H1 (cell line): ENCODE measurements at regions not wholly inside any gene's neighbourhood (a gene's known extent, or its start where the extent isn't known, plus 50 kb on each side); places are given as distances from the start of the nearest gene placed in this dataset.

Experiments used
- CTCF ChIA-PET: fragments of 300-600 bp; sonication (Branson Sonifier 250); formaldehyde crosslinking; loops from one replicate; lab custom pipeline; 2021; ENCODE audit not compliant: partially characterized antibody; lab: Charles Lee
- POLR2A ChIA-PET: fragments of 300-600 bp; sonication (Branson Sonifier 250); formaldehyde crosslinking; loops from one replicate; lab custom pipeline; 2021; ENCODE audit warnings: inconsistent platforms; ENCODE audit not compliant: partially characterized antibody; lab: Charles Lee
- DNase-seq, 2 experiments: peaks; one replicate each; pipeline versions ENCODE4 v3.0.0 to v3.0.0-alpha.2; 2010 to 2022; ENCODE audit warnings: low spot score in 2 of 2, low read depth in 1 of 2, mixed read lengths in 1 of 2
- FAIRE-seq: peaks from 2 replicates; lab custom pipeline; 2011; peaks lifted over from hg19 to GRCh38; lab: Jason Lieb, UNC
- H2AFZ ChIP-seq: 2 replicates; pipeline ENCODE4 v1.8.1; 2012; ENCODE audit warnings: low read length, inconsistent platforms
- H2AK5ac ChIP-seq: 2 replicates; pipeline ENCODE4 v1.6.1; 2013; ENCODE audit warnings: low read depth, low read length
- H2BK120ac ChIP-seq: replicated peaks from 2 replicates; pipeline ENCODE3; 2013; ENCODE audit warnings: low read depth, low read length, inconsistent platforms
- H2BK12ac ChIP-seq: 2 replicates; pipeline ENCODE4 v1.6.1; 2013; ENCODE audit warnings: low read depth, low read length
- H2BK15ac ChIP-seq: 2 replicates; pipeline ENCODE4 v1.6.1; 2013; ENCODE audit warnings: low read length
- H2BK20ac ChIP-seq: 2 replicates; pipeline ENCODE4 v1.6.1; 2013; ENCODE audit warnings: low read length
- H2BK5ac ChIP-seq: 2 replicates; pipeline ENCODE4 v1.6.1; 2013; ENCODE audit warnings: low read depth, low read length
- H3K14ac ChIP-seq: 2 replicates; pipeline ENCODE4 v1.6.1; 2013; ENCODE audit warnings: inconsistent platforms; ENCODE audit not compliant: insufficient read length
- H3K18ac ChIP-seq: 2 replicates; pipeline ENCODE4 v1.6.1; 2013; ENCODE audit warnings: low read length; ENCODE audit errors: extremely low read depth
- H3K23ac ChIP-seq: 2 replicates; pipeline ENCODE4 v1.6.1; 2013; ENCODE audit warnings: inconsistent platforms; ENCODE audit not compliant: insufficient read length
- H3K23me2 ChIP-seq: 2 replicates; pipeline ENCODE4 v1.6.1; 2013; ENCODE audit warnings: low read depth, low read length
- H3K27ac ChIP-seq: 2 replicates; pipeline ENCODE4 v1.6.1; 2011; ENCODE audit warnings: low read depth, low read length, inconsistent platforms
- H3K27me3 ChIP-seq, 4 experiments: replicated peaks in 1 of 4; 1 replicate in 1 of 4; 2 replicates in 3 of 4; pipeline versions ENCODE4 v1.6.1 to v1.8.1; 2011 to 2013; ENCODE audit warnings: low read length in 3 of 4, mild to moderate bottlenecking in 3 of 4, inconsistent platforms in 2 of 4, mixed read lengths in 2 of 4, moderate library complexity in 1 of 4; ENCODE audit not compliant: control insufficient read depth in 3 of 4, insufficient read depth in 3 of 4; ENCODE audit errors: extremely low read depth in 1 of 4
- H3K36me3 ChIP-seq, 4 experiments: 2 replicates each; pipeline versions ENCODE4 v1.6.1 to v1.8.1; 2011 to 2013; ENCODE audit warnings: mild to moderate bottlenecking in 4 of 4, low read length in 3 of 4, moderate library complexity in 2 of 4, control low read depth in 1 of 4, inconsistent platforms in 1 of 4; ENCODE audit not compliant: insufficient read depth in 4 of 4, control insufficient read depth in 2 of 4
- H3K4ac ChIP-seq: replicated peaks from 2 replicates; pipeline ENCODE3; 2013; ENCODE audit warnings: low read length, low read depth, mixed read lengths, inconsistent platforms; ENCODE audit not compliant: insufficient read length
- H3K4me1 ChIP-seq, 4 experiments: replicated peaks in 1 of 4; 1 replicate in 1 of 4; 2 replicates in 3 of 4; pipeline versions ENCODE4 v1.6.1 to v1.8.1; 2011 to 2013; ENCODE audit warnings: low read length in 3 of 4, inconsistent platforms in 2 of 4, mixed read lengths in 1 of 4; ENCODE audit not compliant: insufficient read depth in 4 of 4, control insufficient read depth in 3 of 4
- H3K4me2 ChIP-seq, 2 experiments: 2 replicates each; pipeline versions ENCODE4 v1.6.1 to v1.8.1; 2011 to 2013; ENCODE audit warnings: low read depth in 2 of 2, low read length in 2 of 2, control low read depth in 1 of 2, inconsistent platforms in 1 of 2, mild to moderate bottlenecking in 1 of 2; ENCODE audit not compliant: insufficient read depth in 1 of 2
- H3K4me3 ChIP-seq, 4 experiments: fragments of 200-600, 300-600 bp in 1 of 4; sonication (generic), shearing (Covaris generic), sonication (Bioruptor Twin) in 1 of 4; 2 replicates each; pipeline versions ENCODE4 v1.5.1 to v1.8.1; 2011 to 2016; ENCODE audit warnings: low read length in 4 of 4, low read depth in 3 of 4, control low read depth in 2 of 4, inconsistent platforms in 2 of 4, mild to moderate bottlenecking in 2 of 4, mixed read lengths in 1 of 4, moderate library complexity in 1 of 4; ENCODE audit not compliant: insufficient read depth in 2 of 4; ENCODE audit errors: extremely low read depth in 1 of 4
- H3K56ac ChIP-seq: replicated peaks from 2 replicates; pipeline ENCODE3; 2013; ENCODE audit warnings: low read depth, mild to moderate bottlenecking, mixed read lengths, low read length, inconsistent platforms; ENCODE audit not compliant: insufficient read length
- H3K79me1 ChIP-seq: 2 replicates; pipeline ENCODE4 v1.6.1; 2013; ENCODE audit warnings: low read depth, low read length, control low read depth
- H3K79me2 ChIP-seq, 2 experiments: 2 replicates each; pipeline versions ENCODE4 v1.6.1 to v1.8.1; 2012 to 2013; ENCODE audit warnings: low read length in 2 of 2, mild to moderate bottlenecking in 2 of 2, inconsistent platforms in 1 of 2; ENCODE audit not compliant: insufficient read depth in 2 of 2, control insufficient read depth in 1 of 2
- H3K9ac ChIP-seq, 4 experiments: replicated peaks in 1 of 4; 1 replicate in 1 of 4; 2 replicates in 3 of 4; pipeline versions ENCODE4 v1.6.1 to v1.8.1; 2011 to 2013; ENCODE audit warnings: low read depth in 3 of 4, low read length in 3 of 4, control low read depth in 2 of 4, mild to moderate bottlenecking in 2 of 4, moderate library complexity in 2 of 4, inconsistent platforms in 1 of 4; ENCODE audit errors: extremely low read depth in 1 of 4
- H3K9me3 ChIP-seq, 2 experiments: 2 replicates each; pipeline versions ENCODE4 v1.6.1 to v1.8.1; 2012 to 2013; ENCODE audit warnings: mild to moderate bottlenecking in 2 of 2, moderate library complexity in 2 of 2, control low read depth in 1 of 2, inconsistent platforms in 1 of 2, low read depth in 1 of 2, low read length in 1 of 2, mixed read lengths in 1 of 2; ENCODE audit not compliant: insufficient read depth in 2 of 2
- H4K20me1 ChIP-seq, 2 experiments: replicated peaks in 1 of 2; 2 replicates each; pipeline versions ENCODE3 to v1.8.1; 2011 to 2013; ENCODE audit warnings: inconsistent platforms in 2 of 2, low read length in 2 of 2, mild to moderate bottlenecking in 1 of 2; ENCODE audit not compliant: insufficient read depth in 2 of 2, control insufficient read depth in 1 of 2
- H4K5ac ChIP-seq: 2 replicates; pipeline ENCODE4 v1.6.1; 2013; ENCODE audit warnings: low read length, low read depth, mixed read lengths, inconsistent platforms; ENCODE audit not compliant: insufficient read length
- H4K8ac ChIP-seq: 2 replicates; pipeline ENCODE4 v1.8.0; 2013; ENCODE audit warnings: mild to moderate bottlenecking, moderate library complexity, low read length, inconsistent platforms; ENCODE audit not compliant: insufficient read depth; ENCODE audit errors: extremely low read depth
- H4K91ac ChIP-seq: replicated peaks from 2 replicates; pipeline ENCODE3; 2013; ENCODE audit warnings: low read length, mixed read lengths, inconsistent platforms; ENCODE audit not compliant: insufficient read length
- BACH1 ChIP-seq: IDR thresholded peaks from 2 replicates; pipeline ENCODE4 v1.6.1; 2012; ENCODE audit warnings: low read length, improper control_type of control experiment
- HDAC6 ChIP-seq: IDR thresholded peaks from one replicate; pipeline ENCODE4 v1.7.1; 2012; ENCODE audit warnings: low read depth, mild to moderate bottlenecking, inconsistent platforms, low read length, moderate library complexity
- MAX ChIP-seq: IDR thresholded peaks from 2 replicates; pipeline ENCODE4 v1.6.1; 2012; ENCODE audit warnings: inconsistent platforms
- SAP30 ChIP-seq: fragments of 300-600 bp; sonication (generic); IDR thresholded peaks from 2 replicates; pipeline ENCODE4 v1.7.1; 2012; ENCODE audit warnings: low read length, moderate library complexity, mild to moderate bottlenecking, inconsistent platforms; ENCODE audit not compliant: insufficient read depth, insufficient replicate concordance
- SP4 ChIP-seq: IDR thresholded peaks from 2 replicates; pipeline ENCODE4 v1.6.1; 2012; ENCODE audit warnings: low read length, inconsistent platforms
- TAF7 ChIP-seq: optimal IDR thresholded peaks from 2 replicates; pipeline ENCODE3; 2011; ENCODE audit warnings: low read depth, mild to moderate bottlenecking, inconsistent platforms, low read length, moderate library complexity, borderline replicate concordance
- USF2 ChIP-seq: IDR thresholded peaks from 2 replicates; pipeline ENCODE4 v1.6.1; 2011; ENCODE audit warnings: low read length, improper control_type of control experiment
- ZNF274 ChIP-seq: IDR thresholded peaks from 2 replicates; pipeline ENCODE4 v1.7.0; 2012; ENCODE audit warnings: low read length, borderline replicate concordance; ENCODE audit errors: extremely low read depth
- WGBS, 2 experiments: shearing (Covaris generic) in 1 of 2; methylation state at CpG; one replicate each; pipeline versions ENCODE4 v1.1.6 to v1.1.7; 2013 to 2015; ENCODE audit warnings: low lambda C conversion rate in 2 of 2, mixed read lengths in 2 of 2, inconsistent platforms in 1 of 2, low coverage in 1 of 2, missing lambda C conversion rate in 1 of 2; ENCODE audit not compliant: insufficient replicate concordance in 2 of 2, insufficient coverage in 1 of 2, insufficient read length in 1 of 2; ENCODE audit errors: extremely low coverage in 1 of 2, missing lambda C conversion rate in 1 of 2; 5-methylcytosine and 5-hydroxymethylcytosine counted together

GRCh38 chr3:63764511-63764910, 54.6 kb upstream of the C3orf49 start:
- Histone ChIP-seq H3K23ac (no peak overlapping the region), H2AFZ (no peak overlapping the region), H2BK120ac (no peak overlapping the region), H3K4me1 (no peaks in the 10 kb centered on the region), H2BK12ac (no peak overlapping the region), H3K23me2 (no peaks in the 10 kb centered on the region), H4K20me1 (no peaks in the 10 kb centered on the region), H3K27ac (no peak overlapping the region), H3K79me1 (no peaks in the 10 kb centered on the region), H4K5ac (no peak overlapping the region), H2BK5ac (no peak overlapping the region), H3K9me3 (no peaks in the 10 kb centered on the region), H3K18ac (no peak overlapping the region), H2BK15ac (no peak overlapping the region), H3K4me3 (no peak overlapping the region), H3K4ac (no peak overlapping the region), H3K56ac (no peak overlapping the region), H3K36me3 (no peaks in the 10 kb centered on the region), H4K8ac (no peak overlapping the region), H2BK20ac (no peak overlapping the region), H2AK5ac (no peak overlapping the region), H3K14ac (no peak overlapping the region), H3K27me3 (no peaks in the 10 kb centered on the region), H3K79me2 (no peaks in the 10 kb centered on the region), H3K4me2 (no peak overlapping the region), H4K91ac (no peak overlapping the region), H3K9ac (no peak overlapping the region)
- POLR2A ChIA-PET = no interaction called here
- FAIRE-seq (no peak), DNase-seq (no peak)
- CTCF ChIA-PET = no interaction called here
- TF ChIP-seq SAP30 (no peak), ZNF274 (no peak), USF2 (no peak), MAX (no peak), SP4 (no peak), BACH1 (no peak), TAF7 (no peak), HDAC6 (no peak)
- 90% methylated on average over 7 of the region's 7 CpGs; no CpG with 5 or more reads in 1 of the 2 experiments for WGBS, 2 experiments
